HFFc6 (cell line): ENCODE measurements at regions not wholly inside any gene's neighbourhood (a gene's known extent, or its start where the extent isn't known, plus 50 kb on each side); places are given as distances from the start of the nearest gene placed in this dataset.

Experiments used
- DNase-seq: peaks from one replicate; pipeline ENCODE4 v3.0.0-alpha.2; 2018
- H3K27ac Mint-ChIP-seq: 2 replicates; pipeline ENCODE4 v1.8.0; 2020; ENCODE audit warnings: mild to moderate bottlenecking, mixed read lengths
- H3K27me3 Mint-ChIP-seq: 2 replicates; pipeline ENCODE4 v1.8.0; 2021; ENCODE audit warnings: mild to moderate bottlenecking, moderate library complexity, mixed read lengths; ENCODE audit not compliant: insufficient read depth
- H3K36me3 Mint-ChIP-seq: 2 replicates; pipeline ENCODE4 v1.8.0; 2021; ENCODE audit warnings: low read depth, mixed read lengths
- H3K4me1 Mint-ChIP-seq: 2 replicates; pipeline ENCODE4 v1.8.0; 2020; ENCODE audit warnings: low read depth, mixed read lengths
- H3K4me3 Mint-ChIP-seq: 2 replicates; pipeline ENCODE4 v1.8.0; 2020; ENCODE audit warnings: mild to moderate bottlenecking, moderate library complexity, mixed read lengths
- H3K9me3 Mint-ChIP-seq: 2 replicates; pipeline ENCODE4 v1.8.0; 2020; ENCODE audit warnings: mild to moderate bottlenecking, mixed read lengths
- TF ChIP-seq, protein P1 (sequence below): fragments of 200-600 bp; sonication (generic); IDR thresholded peaks from 2 replicates; pipeline ENCODE4 v1.5.0; 2021; ENCODE audit warnings: antibody characterized with exemption, mild to moderate bottlenecking

DNA sequence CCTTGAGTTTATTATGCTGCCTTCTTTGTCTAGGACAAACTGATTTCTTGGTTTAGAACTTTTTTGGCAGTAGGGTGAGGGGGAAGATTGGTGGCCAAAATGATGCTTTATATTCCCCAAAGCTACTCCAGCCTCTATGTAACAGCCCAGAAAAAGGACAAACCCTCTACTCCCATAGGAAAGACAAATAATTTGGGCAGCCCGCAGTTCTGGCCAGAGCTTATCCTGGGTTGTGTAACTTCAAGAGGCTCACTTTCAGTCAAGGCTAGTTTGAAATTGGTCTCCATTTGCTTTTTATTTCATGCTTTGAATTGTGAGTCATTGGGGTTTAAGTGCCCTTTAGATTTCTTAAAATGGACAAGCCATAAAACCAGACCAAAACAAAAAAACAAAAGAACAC lies 142.3 kb downstream of the OLFM4 start:
- Mint-ChIP-seq H3K9me3 (peaks cover 52% of the 10 kb centered on the region), H3K4me3 (no peak overlapping the region), H3K27ac (no peak overlapping the region), H3K4me1 (no peaks in the 10 kb centered on the region), H3K36me3 (no peaks in the 10 kb centered on the region), H3K27me3 (no peaks in the 10 kb centered on the region)
- TF ChIP-seq, protein P1, sequence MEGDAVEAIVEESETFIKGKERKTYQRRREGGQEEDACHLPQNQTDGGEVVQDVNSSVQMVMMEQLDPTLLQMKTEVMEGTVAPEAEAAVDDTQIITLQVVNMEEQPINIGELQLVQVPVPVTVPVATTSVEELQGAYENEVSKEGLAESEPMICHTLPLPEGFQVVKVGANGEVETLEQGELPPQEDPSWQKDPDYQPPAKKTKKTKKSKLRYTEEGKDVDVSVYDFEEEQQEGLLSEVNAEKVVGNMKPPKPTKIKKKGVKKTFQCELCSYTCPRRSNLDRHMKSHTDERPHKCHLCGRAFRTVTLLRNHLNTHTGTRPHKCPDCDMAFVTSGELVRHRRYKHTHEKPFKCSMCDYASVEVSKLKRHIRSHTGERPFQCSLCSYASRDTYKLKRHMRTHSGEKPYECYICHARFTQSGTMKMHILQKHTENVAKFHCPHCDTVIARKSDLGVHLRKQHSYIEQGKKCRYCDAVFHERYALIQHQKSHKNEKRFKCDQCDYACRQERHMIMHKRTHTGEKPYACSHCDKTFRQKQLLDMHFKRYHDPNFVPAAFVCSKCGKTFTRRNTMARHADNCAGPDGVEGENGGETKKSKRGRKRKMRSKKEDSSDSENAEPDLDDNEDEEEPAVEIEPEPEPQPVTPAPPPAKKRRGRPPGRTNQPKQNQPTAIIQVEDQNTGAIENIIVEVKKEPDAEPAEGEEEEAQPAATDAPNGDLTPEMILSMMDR, result no peak
- no peak for DNase-seq

GRCh38 chr13:53174545-53174944 lies 145.9 kb downstream of the OLFM4 start:
- TF ChIP-seq, protein P1, result no peak
- H3K4me3 Mint-ChIP-seq, result no peak overlapping the region

DNA sequence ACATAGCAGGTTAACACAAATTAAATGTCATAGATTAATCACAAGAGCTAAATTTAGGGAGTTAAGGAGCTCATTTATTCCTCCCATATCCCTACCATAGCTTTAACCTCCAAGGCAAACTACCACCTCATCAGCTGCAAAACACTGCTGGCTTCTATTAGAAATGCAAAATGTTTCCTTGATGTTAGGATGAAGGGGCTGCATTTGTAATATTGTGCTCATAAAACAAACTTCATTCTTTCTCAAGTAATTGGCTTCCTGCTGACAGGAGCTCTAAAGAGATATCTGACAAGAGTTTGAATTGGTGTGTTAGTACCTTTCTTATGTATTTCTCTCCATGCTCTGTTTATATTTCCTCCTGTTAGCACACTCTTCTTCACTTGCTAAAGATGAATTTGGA lies 152.1 kb downstream of the OLFM4 start:
- Mint-ChIP-seq H3K27me3 (no peaks in the 10 kb centered on the region; the same call in 1 of the 2 replicates), H3K36me3 (no peaks in the 10 kb centered on the region), H3K27ac (no peak overlapping the region), H3K4me1 (no peaks in the 10 kb centered on the region), H3K9me3 (peaks cover 24% of the 10 kb centered on the region), H3K4me3 (no peak overlapping the region)
- TF ChIP-seq, protein P1, result no peak
- DNase-seq, result no peak

More at GRCh38 chr13:53174545-53174944, 145.9 kb downstream of the OLFM4 start:
- Mint-ChIP-seq H3K27ac (no peak overlapping the region), H3K4me1 (no peaks in the 10 kb centered on the region), H3K27me3 (no peaks in the 10 kb centered on the region), H3K9me3 (peaks cover 38% of the 10 kb centered on the region), H3K36me3 (no peaks in the 10 kb centered on the region)
- DNase-seq, result no peak

DNA sequence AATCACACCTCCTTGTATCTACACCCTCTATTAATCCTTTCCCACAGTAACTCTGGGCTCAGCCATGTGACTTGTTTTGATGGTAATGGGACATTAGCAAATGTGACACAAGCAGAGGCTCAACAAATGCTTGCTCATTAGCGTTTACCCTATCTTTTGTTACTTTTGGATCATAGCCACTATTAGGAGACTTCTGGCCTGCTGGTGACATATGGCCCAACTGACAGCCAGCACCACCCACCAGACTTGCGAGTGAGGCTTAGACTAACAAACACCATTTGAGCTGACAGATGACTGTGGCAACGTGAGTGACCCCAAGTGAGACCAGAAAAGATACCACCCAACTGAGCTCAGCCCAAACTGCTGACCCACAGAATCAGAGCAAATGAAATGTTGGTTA lies 154.1 kb downstream of the OLFM4 start:
- Mint-ChIP-seq H3K9me3 (peaks cover 21% of the 10 kb centered on the region), H3K27me3 (no peaks in the 10 kb centered on the region; the same call in 1 of the 2 replicates), H3K4me3 (no peak overlapping the region), H3K27ac (no peak overlapping the region), H3K4me1 (no peaks in the 10 kb centered on the region), H3K36me3 (no peaks in the 10 kb centered on the region)
- TF ChIP-seq, protein P1, result no peak
- DNase-seq, result no peak

- TF ChIP-seq, protein P1, result no peak
- Mint-ChIP-seq H3K27ac (no peak overlapping the region), H3K36me3 (no peaks in the 10 kb centered on the region), H3K27me3 (peaks cover 3% of the 10 kb centered on the region; the same call in 1 of the 2 replicates), H3K4me3 (no peak overlapping the region), H3K9me3 (peaks cover 32% of the 10 kb centered on the region), H3K4me1 (no peaks in the 10 kb centered on the region)
- DNase-seq, result no peak
These were observed 159.5 kb downstream of the OLFM4 start for GRCh38 chr13:53188120-53188519.

GRCh38 chr13:53189162-53189561 lies 160.5 kb downstream of the OLFM4 start:
- H3K4me1 Mint-ChIP-seq, result no peaks in the 10 kb centered on the region
- TF ChIP-seq, protein P1, result no peak
- H3K36me3 Mint-ChIP-seq, result no peaks in the 10 kb centered on the region
- H3K4me3 Mint-ChIP-seq, result no peak overlapping the region
- no peak for DNase-seq
- H3K9me3 Mint-ChIP-seq, result peaks cover 23% of the 10 kb centered on the region
- no peak overlapping the region for H3K27ac Mint-ChIP-seq
- H3K27me3 Mint-ChIP-seq, result peaks cover 3% of the 10 kb centered on the region; the same call in 1 of the 2 replicates
